Pancreas (tissue), 10 donors: ENCODE measurements at regions not wholly inside any gene's neighbourhood (a gene's known extent, or its start where the extent isn't known, plus 50 kb on each side); places are given as distances from the start of the nearest gene placed in this dataset.
A peak's percentile ranks its signal among the peaks of the same experiment; 100 is the strongest.

ENCODE experiments used
- ATAC-seq, 4 donors: fragments of 200-7000 bp; cut with Tn5 transposase; one replicate each; pipeline versions ENCODE4 v1.8.0 to v1.9.1; 2020; ENCODE audit warnings: mild to moderate bottlenecking in 4 of 4, moderate library complexity in 4 of 4
- DNase-seq, 6 donors: peaks; one replicate each; pipeline ENCODE4 v3.0.0-alpha.2; 2020
- FAIRE-seq: peaks from 2 replicates; lab custom pipeline; 2012; peaks lifted over from hg19 to GRCh38; lab: Jason Lieb, UNC
- H3K27ac ChIP-seq, 4 donors: fragments of 200-600 bp; sonication (generic); 1 replicate in 3 of 4; 2 replicates in 1 of 4; pipeline versions ENCODE4 v1.5.0 to v1.8.0; 2020
- H3K27me3 ChIP-seq, 4 donors: fragments of 200-600 bp; one replicate each; pipeline ENCODE4 v1.8.0; 2021
- H3K36me3 ChIP-seq, 3 donors: fragments of 200-600 bp; sonication (generic) in 1 of 3; one replicate each; pipeline versions ENCODE4 v1.5.0 to v1.8.0; 2020 to 2021
- H3K4me1 ChIP-seq, 3 donors: fragments of 200-600 bp; one replicate each; pipeline ENCODE4 v1.8.0; 2021
- H3K4me3 ChIP-seq, 4 donors: fragments of 200-600 bp; sonication (generic) in 2 of 4; one replicate each; pipeline versions ENCODE4 v1.5.0 to v1.8.0; 2020 to 2021
- H3K9me3 ChIP-seq, 4 donors: fragments of 200-600 bp; one replicate each; pipeline ENCODE4 v1.8.0; 2021
- WGBS, 2 donors: extraction: QIAGEN DNeasy Blood & Tissue Kit; methylation state at CpG; one replicate each; pipeline ENCODE4 v1.1.7; 2013; 5-methylcytosine and 5-hydroxymethylcytosine counted together
- intact Hi-C, 3 donors: fragments of 100-400 bp; cut with DNase I; formaldehyde crosslinking; loops; one replicate each; pipeline versions ENCODE4 v1.11.1 to v1.14.2; 2022
- TF ChIP-seq, protein P1 (sequence below), 4 donors: fragments of 200-600 bp; sonication (generic) in 3 of 4; IDR thresholded peaks; one replicate each; pipeline versions ENCODE4 v1.5.0 to v1.8.0; 2021; ENCODE audit warnings: antibody characterized with exemption in 4 of 4
- donor health status: healthy with polysubstance abuse.
- donor health status: DM: no; HTN: no; CAD: no; lungs with moderate emphysema.
- donor health status: DM: no; HTN: no; CAD: no.
- donor health status: control.
- donor health status: control.
- donor health status: Bipolar disorder and iron deficiency.
- donor health status: DM: yes; HTN: yes; CAD: no.
- donor health status: DM: no; HTN: no; CAD: no.
- donor health status: DM: no; HTN: no; CAD: no.
- donor health status: DM: yes; HTN: yes; CAD: no.

- Histone ChIP-seq H3K36me3 (no peaks in the 10 kb centered on the region), H3K27me3 (no peaks in the 10 kb centered on the region), H3K4me1 (no peaks in the 10 kb centered on the region), H3K27ac (no peak overlapping the region), H3K9me3 (no peaks in the 10 kb centered on the region), H3K4me3 (no peak overlapping the region)
- ATAC-seq (peak; percentile 40 to 83 (median 71)), DNase-seq (peak in 2 of 6 donors; percentile 5 to 19), FAIRE-seq (no peak)
- intact Hi-C loops, result no loop called here
- TF ChIP-seq, protein P1, sequence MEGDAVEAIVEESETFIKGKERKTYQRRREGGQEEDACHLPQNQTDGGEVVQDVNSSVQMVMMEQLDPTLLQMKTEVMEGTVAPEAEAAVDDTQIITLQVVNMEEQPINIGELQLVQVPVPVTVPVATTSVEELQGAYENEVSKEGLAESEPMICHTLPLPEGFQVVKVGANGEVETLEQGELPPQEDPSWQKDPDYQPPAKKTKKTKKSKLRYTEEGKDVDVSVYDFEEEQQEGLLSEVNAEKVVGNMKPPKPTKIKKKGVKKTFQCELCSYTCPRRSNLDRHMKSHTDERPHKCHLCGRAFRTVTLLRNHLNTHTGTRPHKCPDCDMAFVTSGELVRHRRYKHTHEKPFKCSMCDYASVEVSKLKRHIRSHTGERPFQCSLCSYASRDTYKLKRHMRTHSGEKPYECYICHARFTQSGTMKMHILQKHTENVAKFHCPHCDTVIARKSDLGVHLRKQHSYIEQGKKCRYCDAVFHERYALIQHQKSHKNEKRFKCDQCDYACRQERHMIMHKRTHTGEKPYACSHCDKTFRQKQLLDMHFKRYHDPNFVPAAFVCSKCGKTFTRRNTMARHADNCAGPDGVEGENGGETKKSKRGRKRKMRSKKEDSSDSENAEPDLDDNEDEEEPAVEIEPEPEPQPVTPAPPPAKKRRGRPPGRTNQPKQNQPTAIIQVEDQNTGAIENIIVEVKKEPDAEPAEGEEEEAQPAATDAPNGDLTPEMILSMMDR (IDR thresholded peaks at IDR 0.05), result no peak
- WGBS, 2 donors, result 26 to 27% methylated on average over 4 of the region's 4 CpGs
These were observed 473.9 kb downstream of the BCL11B start for GRCh38 chr14:98798099-98798498.

- TF ChIP-seq, protein P1 (IDR thresholded peaks at IDR 0.05), result no peak
- Histone ChIP-seq H3K36me3 (no peaks in the 10 kb centered on the region), H3K4me3 (no peak overlapping the region), H3K9me3 (no peaks in the 10 kb centered on the region), H3K27me3 (no peaks in the 10 kb centered on the region), H3K27ac (no peak overlapping the region), H3K4me1 (no peaks in the 10 kb centered on the region)
- FAIRE-seq (no peak), DNase-seq (no peak), ATAC-seq (no peak)
- intact Hi-C loops, result no loop called here
- 33 to 36% methylated on average over 4 of the region's 4 CpGs for WGBS, 2 donors
These were observed 472.1 kb downstream of the BCL11B start for GRCh38 chr14:98799891-98800290.

DNA sequence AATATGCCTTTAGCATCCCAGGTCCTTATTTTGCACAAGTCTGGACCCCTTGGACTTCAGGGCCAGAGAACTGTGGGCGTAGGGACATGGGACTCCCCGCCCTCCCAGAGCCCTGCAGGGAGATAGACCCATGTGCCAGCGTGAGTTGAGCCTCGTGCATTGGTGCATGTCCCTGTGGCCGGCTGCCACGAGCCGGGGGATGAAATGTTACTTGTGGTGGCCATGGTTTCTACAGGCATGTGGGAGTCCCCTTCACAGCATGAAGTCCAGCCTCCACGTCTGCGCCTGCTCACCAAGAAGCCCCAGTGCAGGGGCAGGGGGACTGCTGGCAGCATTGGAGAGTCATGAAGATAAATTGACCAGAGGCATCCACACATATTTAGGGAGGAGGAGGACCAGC, 470.0 kb downstream of the BCL11B start:
- Histone ChIP-seq H3K27me3 (no peaks in the 10 kb centered on the region), H3K4me1 (no peaks in the 10 kb centered on the region), H3K27ac (no peak overlapping the region), H3K9me3 (no peaks in the 10 kb centered on the region), H3K4me3 (no peak overlapping the region), H3K36me3 (no peaks in the 10 kb centered on the region)
- TF ChIP-seq, protein P1 (IDR thresholded peaks at IDR 0.05), result no peak
- ATAC-seq (no peak), FAIRE-seq (no peak), DNase-seq (no peak)
- intact Hi-C loops, result no loop called here
- WGBS, 2 donors, result 63% methylated on average over 9 of the region's 9 CpGs

DNA sequence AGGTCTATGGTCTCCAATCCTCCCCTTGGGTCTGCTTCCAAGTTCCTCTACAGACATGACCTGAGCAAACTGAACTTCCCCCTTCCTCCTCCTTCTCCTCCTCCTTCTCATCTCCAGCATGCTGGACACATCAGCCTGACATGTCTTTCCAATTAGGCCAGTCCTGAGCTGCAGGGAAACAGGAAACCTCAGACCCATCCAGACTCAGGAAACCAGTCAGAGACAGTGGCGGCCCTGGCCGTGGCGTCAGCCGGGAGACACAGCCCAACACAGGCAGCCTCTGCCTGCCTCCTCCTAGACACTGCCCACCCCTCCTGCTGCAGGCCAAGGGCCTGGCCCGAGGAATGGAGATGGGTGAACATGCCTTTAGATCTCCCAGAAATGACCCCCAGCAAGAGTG, 468.8 kb downstream of the BCL11B start:
- FAIRE-seq (no peak), DNase-seq (no peak), ATAC-seq (no peak)
- WGBS, 2 donors, result 63 to 73% methylated on average over 5 of the region's 5 CpGs
- intact Hi-C loops, result no loop called here
- Histone ChIP-seq H3K4me1 (no peaks in the 10 kb centered on the region), H3K4me3 (no peak overlapping the region), H3K36me3 (no peaks in the 10 kb centered on the region), H3K27me3 (no peaks in the 10 kb centered on the region), H3K9me3 (no peaks in the 10 kb centered on the region), H3K27ac (no peak overlapping the region)
- TF ChIP-seq, protein P1 (IDR thresholded peaks at IDR 0.05), result no peak

GRCh38 chr14:98808494-98809407, 463.2 kb downstream of the BCL11B start:
- DNase-seq, result no peak
- H3K36me3 ChIP-seq, result no peaks in the 10 kb centered on the region
- ATAC-seq, result no peak
- no peak overlapping the region for H3K4me3 ChIP-seq
- no peak for FAIRE-seq
- H3K4me1 ChIP-seq, result no peaks in the 10 kb centered on the region
- TF ChIP-seq, protein P1 (IDR thresholded peaks at IDR 0.05), result no peak
- H3K27me3 ChIP-seq, result no peaks in the 10 kb centered on the region
- intact Hi-C loops, result no loop called here
- 50 to 56% methylated on average over 12 of the region's 12 CpGs for WGBS, 2 donors
- no peak overlapping the region for H3K27ac ChIP-seq
- H3K9me3 ChIP-seq, result no peaks in the 10 kb centered on the region
